ENCODE measurements at regions not wholly inside any gene's neighbourhood (a gene's known extent, or its start where the extent isn't known, plus 50 kb on each side); places are given as distances from the start of the nearest gene placed in this dataset.

DNA sequence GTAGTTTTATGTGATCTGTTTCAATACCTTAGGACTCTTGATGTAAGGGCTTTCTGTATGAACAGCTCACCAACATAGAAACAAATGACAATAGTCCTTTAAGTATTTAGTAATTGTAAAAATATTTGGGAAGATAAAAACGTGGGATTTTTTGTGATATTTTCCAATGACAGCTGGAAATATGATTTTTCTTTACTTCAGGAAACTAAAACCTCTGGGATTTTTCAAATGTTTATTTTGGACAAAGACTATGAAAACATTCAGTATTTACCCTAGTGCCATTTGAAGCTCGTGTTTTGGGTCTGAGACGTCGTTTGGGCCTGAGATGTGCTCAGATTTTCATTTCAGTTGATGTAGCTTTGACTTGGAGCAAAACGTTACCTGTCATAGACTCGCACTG, 240.0 kb downstream of the BMP4 start:
- TF ChIP-seq EZH2 (IDR thresholded peaks at IDR 0.05; ENCODE audit: low read length, unreplicated experiment): no peak
- TF ChIP-seq CTCF (conservative IDR thresholded peaks at IDR 0.05; ENCODE audit: low read depth, low read length): no peak

All from PC-3 (cell line).